NK-92 (cell line): ENCODE measurements at regions not wholly inside any gene's neighbourhood (a gene's known extent, or its start where the extent isn't known, plus 50 kb on each side); places are given as distances from the start of the nearest gene placed in this dataset.
"Not testable (repeated sequence)": the region's sequence is repeated elsewhere in the genome, so short reads cannot be mapped to it uniquely, and the experiment has no call there.

ENCODE experiments used
- DNase-seq: peaks from one replicate; lab custom pipeline; 2025; ENCODE audit not compliant: unreplicated experiment; lab: John Stamatoyannopoulos, UW

- no peak for DNase-seq
Observed at GRCh38 chr2:192827735-192828134, 633.0 kb upstream of the TMEFF2 start.

GRCh38 chr2:192814376-192814775 is 619.6 kb upstream of the TMEFF2 start:
- no peak for DNase-seq

GRCh38 chr2:192813341-192813740 is 618.6 kb upstream of the TMEFF2 start:
- DNase-seq, result no peak

GRCh38 chr2:192809173-192809572 is 614.4 kb upstream of the TMEFF2 start:
- no peak for DNase-seq

- DNase-seq, result no peak
Observed at GRCh38 chr2:192783643-192784042, 588.9 kb upstream of the TMEFF2 start.

- no peak for DNase-seq
Observed at GRCh38 chr2:192775459-192776262, 580.9 kb upstream of the TMEFF2 start.

GRCh38 chr2:192775011-192775410 is 580.3 kb upstream of the TMEFF2 start:
- no peak for DNase-seq

- DNase-seq, result no peak
Observed at GRCh38 chr2:192773044-192773443, 578.3 kb upstream of the TMEFF2 start.

GRCh38 chr2:192749611-192750200 is 555.0 kb upstream of the TMEFF2 start:
- DNase-seq, result no peak

- no peak for DNase-seq
Observed at GRCh38 chr2:192741889-192742288, 547.2 kb upstream of the TMEFF2 start.

GRCh38 chr2:192735447-192735846 is 540.7 kb upstream of the TMEFF2 start:
- DNase-seq, result no peak

- no peak for DNase-seq
Observed at GRCh38 chr2:192729369-192729768, 534.6 kb upstream of the TMEFF2 start.

- no peak for DNase-seq
Observed at GRCh38 chr2:192725991-192726390, 531.3 kb upstream of the TMEFF2 start.

GRCh38 chr2:192719629-192720028 is 524.9 kb upstream of the TMEFF2 start:
- no peak for DNase-seq

- DNase-seq, result no peak
Observed at GRCh38 chr2:192718340-192718739, 523.6 kb upstream of the TMEFF2 start.

GRCh38 chr2:192700934-192701333 is 506.2 kb upstream of the TMEFF2 start:
- DNase-seq, result no peak

GRCh38 chr2:192697880-192698279 is 503.1 kb upstream of the TMEFF2 start:
- no peak for DNase-seq

- no peak for DNase-seq
Observed at GRCh38 chr2:192696857-192697256, 502.1 kb upstream of the TMEFF2 start.

GRCh38 chr2:192687015-192687414 is 492.3 kb upstream of the TMEFF2 start:
- DNase-seq, result no peak

- DNase-seq, result not testable (repeated sequence)
Observed at GRCh38 chr2:192682511-192682910, 487.8 kb upstream of the TMEFF2 start.

- no peak for DNase-seq
Observed at GRCh38 chr2:192675681-192676080, 480.9 kb upstream of the TMEFF2 start.

GRCh38 chr2:192669505-192670091 is 474.9 kb upstream of the TMEFF2 start:
- no peak for DNase-seq
